Transverse colon (tissue), 4 donors: ENCODE measurements at regions not wholly inside any gene's neighbourhood (a gene's known extent, or its start where the extent isn't known, plus 50 kb on each side); places are given as distances from the start of the nearest gene placed in this dataset.

Source experiments
- EP300 ChIP-seq: sonication (generic); formaldehyde crosslinking; IDR thresholded peaks from one replicate; pipeline ENCODE4 v1.6.1; 2017; ENCODE audit warnings: antibody characterized with exemption, low read depth
- POLR2A ChIP-seq: fragments of 450-650 bp; IDR thresholded peaks from one replicate; pipeline ENCODE4 v1.6.1; 2016; ENCODE audit warnings: antibody characterized with exemption, mild to moderate bottlenecking, moderate library complexity
- POLR2AphosphoS5 ChIP-seq, 3 donors: sonication (generic); formaldehyde crosslinking; IDR thresholded peaks; one replicate each; pipeline ENCODE4 v1.6.1; 2016; ENCODE audit warnings: antibody characterized with exemption in 3 of 3
- TF ChIP-seq, protein P1 (sequence below), 5 experiments: fragments of 200-600 bp in 3 of 5; fragments of 450-650 bp in 2 of 5; sonication (generic) in 3 of 5; IDR thresholded peaks; 1 replicate in 2 of 5; 2 replicates in 3 of 5; pipeline ENCODE4 v1.5.1; 2016 to 2017; ENCODE audit warnings: antibody characterized with exemption in 5 of 5, inconsistent platforms in 3 of 5, mild to moderate bottlenecking in 2 of 5, moderate library complexity in 1 of 5

DNA sequence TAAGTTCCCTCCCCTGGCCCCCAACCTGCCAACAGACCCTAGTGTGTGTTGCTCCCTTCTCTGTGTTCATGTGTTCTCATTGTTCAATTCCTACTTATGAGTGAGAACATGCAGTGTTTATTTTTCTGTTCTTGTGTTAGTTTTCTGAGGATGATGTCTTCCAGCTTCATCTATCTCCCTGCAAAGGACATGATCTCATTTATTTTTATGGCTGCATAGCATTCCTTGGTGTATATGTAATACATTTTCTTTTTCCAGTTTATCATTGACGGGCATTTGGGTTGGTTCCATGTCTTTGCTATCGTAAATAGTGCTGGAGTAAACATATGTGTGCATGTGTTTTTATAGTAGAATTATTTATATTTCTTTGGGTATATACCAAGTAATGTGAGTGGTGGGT is 602.2 kb downstream of the DSC3 start:
- TF ChIP-seq, protein P1, sequence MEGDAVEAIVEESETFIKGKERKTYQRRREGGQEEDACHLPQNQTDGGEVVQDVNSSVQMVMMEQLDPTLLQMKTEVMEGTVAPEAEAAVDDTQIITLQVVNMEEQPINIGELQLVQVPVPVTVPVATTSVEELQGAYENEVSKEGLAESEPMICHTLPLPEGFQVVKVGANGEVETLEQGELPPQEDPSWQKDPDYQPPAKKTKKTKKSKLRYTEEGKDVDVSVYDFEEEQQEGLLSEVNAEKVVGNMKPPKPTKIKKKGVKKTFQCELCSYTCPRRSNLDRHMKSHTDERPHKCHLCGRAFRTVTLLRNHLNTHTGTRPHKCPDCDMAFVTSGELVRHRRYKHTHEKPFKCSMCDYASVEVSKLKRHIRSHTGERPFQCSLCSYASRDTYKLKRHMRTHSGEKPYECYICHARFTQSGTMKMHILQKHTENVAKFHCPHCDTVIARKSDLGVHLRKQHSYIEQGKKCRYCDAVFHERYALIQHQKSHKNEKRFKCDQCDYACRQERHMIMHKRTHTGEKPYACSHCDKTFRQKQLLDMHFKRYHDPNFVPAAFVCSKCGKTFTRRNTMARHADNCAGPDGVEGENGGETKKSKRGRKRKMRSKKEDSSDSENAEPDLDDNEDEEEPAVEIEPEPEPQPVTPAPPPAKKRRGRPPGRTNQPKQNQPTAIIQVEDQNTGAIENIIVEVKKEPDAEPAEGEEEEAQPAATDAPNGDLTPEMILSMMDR (IDR thresholded peaks at IDR 0.05): no peak
- no peak for TF ChIP-seq POLR2A
- no peak for TF ChIP-seq EP300
- TF ChIP-seq POLR2AphosphoS5 (IDR thresholded peaks at IDR 0.05): no peak
